Peyer's patch (tissue), 4 donors: ENCODE measurements at regions not wholly inside any gene's neighbourhood (a gene's known extent, or its start where the extent isn't known, plus 50 kb on each side); places are given as distances from the start of the nearest gene placed in this dataset.

Experiments used
- DNase-seq, 3 donors: peaks; one replicate each; pipeline ENCODE4 v3.0.0-alpha.2; 2017 to 2019
- H3K27ac ChIP-seq, 4 donors: fragments of 200-600 bp; sonication (generic); one replicate each; pipeline ENCODE4 v1.5.1; 2016 to 2019
- H3K27me3 ChIP-seq, 2 donors: fragments of 200-600 bp; sonication (generic); one replicate each; pipeline ENCODE4 v1.5.1; 2019
- H3K36me3 ChIP-seq, 3 donors: fragments of 200-600 bp; sonication (generic); one replicate each; pipeline ENCODE4 v1.5.1; 2016 to 2019
- H3K4me1 ChIP-seq, 4 donors: fragments of 200-600 bp; sonication (generic); one replicate each; pipeline ENCODE4 v1.5.1; 2016 to 2019
- H3K4me3 ChIP-seq, 4 donors: fragments of 200-600 bp; sonication (generic); 1 replicate in 3 of 4; 2 replicates in 1 of 4; pipeline ENCODE4 v1.5.1; 2016 to 2019; ENCODE audit warnings: mild to moderate bottlenecking in 1 of 4
- H3K9me3 ChIP-seq, 4 donors: fragments of 200-600 bp; sonication (generic); one replicate each; pipeline ENCODE4 v1.5.1; 2016 to 2019; ENCODE audit warnings: mild to moderate bottlenecking in 1 of 4
- POLR2A ChIP-seq, 2 donors: fragments of 450-650 bp; IDR thresholded peaks; one replicate each; pipeline ENCODE4 v1.5.1; 2017; ENCODE audit warnings: antibody characterized with exemption in 2 of 2, mild to moderate bottlenecking in 2 of 2, moderate library complexity in 2 of 2
- TF ChIP-seq, protein P1 (sequence below), 6 experiments: fragments of 450-650 bp in 4 of 6; fragments of 200-600 bp in 2 of 6; sonication (generic) in 1 of 6; IDR thresholded peaks; one replicate each; pipeline ENCODE4 v1.5.1; 2017 to 2019; ENCODE audit warnings: antibody characterized with exemption in 6 of 6, mild to moderate bottlenecking in 3 of 6, moderate library complexity in 1 of 6

DNA sequence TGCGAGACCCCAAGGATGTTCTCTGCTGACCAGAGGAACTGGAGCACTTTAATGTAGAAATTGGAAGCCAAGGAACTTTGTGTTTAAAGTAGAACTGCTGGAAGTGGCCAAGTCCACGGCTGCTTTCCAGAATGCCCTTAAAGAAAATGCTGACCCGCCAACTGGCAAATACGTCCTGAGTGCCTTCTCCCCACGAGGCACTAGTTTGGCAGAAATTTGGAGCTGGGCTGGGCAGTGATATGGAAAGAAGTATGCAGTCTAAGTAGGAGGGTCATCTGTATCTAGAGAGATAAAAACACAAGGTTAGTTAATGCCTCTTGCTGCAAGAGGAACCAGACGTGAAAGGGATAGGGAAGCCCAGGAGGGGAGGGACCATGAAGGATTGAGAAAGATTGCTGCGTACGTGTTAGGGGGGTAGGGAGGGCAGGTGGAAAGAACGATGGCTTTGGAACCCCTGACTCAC, 59.3 kb upstream of the RFX8 start:
- TF ChIP-seq, protein P1, sequence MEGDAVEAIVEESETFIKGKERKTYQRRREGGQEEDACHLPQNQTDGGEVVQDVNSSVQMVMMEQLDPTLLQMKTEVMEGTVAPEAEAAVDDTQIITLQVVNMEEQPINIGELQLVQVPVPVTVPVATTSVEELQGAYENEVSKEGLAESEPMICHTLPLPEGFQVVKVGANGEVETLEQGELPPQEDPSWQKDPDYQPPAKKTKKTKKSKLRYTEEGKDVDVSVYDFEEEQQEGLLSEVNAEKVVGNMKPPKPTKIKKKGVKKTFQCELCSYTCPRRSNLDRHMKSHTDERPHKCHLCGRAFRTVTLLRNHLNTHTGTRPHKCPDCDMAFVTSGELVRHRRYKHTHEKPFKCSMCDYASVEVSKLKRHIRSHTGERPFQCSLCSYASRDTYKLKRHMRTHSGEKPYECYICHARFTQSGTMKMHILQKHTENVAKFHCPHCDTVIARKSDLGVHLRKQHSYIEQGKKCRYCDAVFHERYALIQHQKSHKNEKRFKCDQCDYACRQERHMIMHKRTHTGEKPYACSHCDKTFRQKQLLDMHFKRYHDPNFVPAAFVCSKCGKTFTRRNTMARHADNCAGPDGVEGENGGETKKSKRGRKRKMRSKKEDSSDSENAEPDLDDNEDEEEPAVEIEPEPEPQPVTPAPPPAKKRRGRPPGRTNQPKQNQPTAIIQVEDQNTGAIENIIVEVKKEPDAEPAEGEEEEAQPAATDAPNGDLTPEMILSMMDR (IDR thresholded peaks at IDR 0.05) = no peak
- TF ChIP-seq POLR2A (IDR thresholded peaks at IDR 0.05) = no peak
- Histone ChIP-seq H3K27ac (peak overlapping the region in 2 of 4 donors; percentile 39 to 70), H3K4me1 (no peaks in the 10 kb centered on the region)

DNA sequence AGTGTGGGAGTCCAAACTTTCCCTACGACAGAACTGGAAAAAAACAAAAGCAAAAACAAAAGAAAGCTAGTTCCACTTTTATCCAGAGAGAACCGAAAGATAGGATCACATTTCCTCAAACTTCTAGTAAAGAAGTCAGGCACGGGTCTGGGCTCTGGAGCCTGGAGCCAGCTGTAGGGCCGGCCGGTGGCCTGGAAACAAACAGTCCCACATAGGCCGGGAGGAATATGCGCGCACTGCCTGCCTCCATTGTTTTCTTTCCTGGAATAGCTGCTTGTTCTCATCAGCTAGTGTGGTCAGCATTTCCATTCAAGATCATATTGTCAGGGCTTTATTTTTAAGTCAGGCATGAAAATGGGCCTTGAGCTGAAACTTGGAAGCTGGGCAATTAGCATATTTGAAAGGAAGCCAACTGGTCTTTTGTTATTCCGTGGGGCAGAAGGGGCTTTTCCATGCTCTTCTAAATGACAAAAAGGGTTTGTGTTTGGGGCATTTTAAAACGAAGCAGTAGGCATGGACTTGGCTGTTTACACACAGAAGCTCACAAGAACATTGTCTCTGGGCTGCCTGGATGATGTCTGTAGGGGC, 58.7 kb upstream of the RFX8 start:
- Histone ChIP-seq H3K27me3 (no peaks in the 10 kb centered on the region), H3K4me1 (no peaks in the 10 kb centered on the region), H3K4me3 (no peak overlapping the region), H3K36me3 (no peaks in the 10 kb centered on the region), H3K9me3 (no peaks in the 10 kb centered on the region), H3K27ac (peak overlapping the region in 2 of 4 donors; percentile 39 to 70)
- TF ChIP-seq, protein P1 (IDR thresholded peaks at IDR 0.05) = no peak
- TF ChIP-seq POLR2A (IDR thresholded peaks at IDR 0.05) = no peak
- DNase-seq = no peak

More for the DNA sequence above, 59.3 kb upstream of the RFX8 start:
- Histone ChIP-seq H3K27me3 (no peaks in the 10 kb centered on the region), H3K4me3 (no peak overlapping the region), H3K9me3 (no peaks in the 10 kb centered on the region), H3K36me3 (no peaks in the 10 kb centered on the region)
- no peak for DNase-seq

DNA sequence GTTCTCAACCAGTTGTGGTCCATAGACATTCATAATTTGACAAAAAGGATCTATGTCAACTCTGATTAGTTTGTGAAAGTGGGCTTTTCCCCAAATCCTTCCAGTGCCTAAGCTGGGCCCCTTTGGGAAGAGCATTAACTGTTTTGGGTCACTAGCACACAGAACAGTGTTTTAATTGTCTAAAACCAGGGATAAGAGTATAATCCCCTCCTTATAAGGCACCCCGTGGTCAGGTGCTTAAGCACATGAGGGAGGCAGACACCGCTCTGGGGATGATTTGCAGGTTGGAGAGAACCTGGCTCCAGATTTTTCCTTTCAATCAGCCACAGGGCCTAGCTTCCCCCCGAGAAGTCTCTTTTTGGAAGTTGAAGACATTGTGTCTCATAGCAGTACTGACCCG, 53.6 kb upstream of the RFX8 start:
- TF ChIP-seq, protein P1 (IDR thresholded peaks at IDR 0.05) = no peak
- TF ChIP-seq POLR2A (IDR thresholded peaks at IDR 0.05) = no peak
- Histone ChIP-seq H3K36me3 (no peaks in the 10 kb centered on the region), H3K4me1 (no peaks in the 10 kb centered on the region), H3K27ac (no peak overlapping the region), H3K27me3 (no peaks in the 10 kb centered on the region), H3K9me3 (no peaks in the 10 kb centered on the region), H3K4me3 (no peak overlapping the region)
- DNase-seq = no peak

DNA sequence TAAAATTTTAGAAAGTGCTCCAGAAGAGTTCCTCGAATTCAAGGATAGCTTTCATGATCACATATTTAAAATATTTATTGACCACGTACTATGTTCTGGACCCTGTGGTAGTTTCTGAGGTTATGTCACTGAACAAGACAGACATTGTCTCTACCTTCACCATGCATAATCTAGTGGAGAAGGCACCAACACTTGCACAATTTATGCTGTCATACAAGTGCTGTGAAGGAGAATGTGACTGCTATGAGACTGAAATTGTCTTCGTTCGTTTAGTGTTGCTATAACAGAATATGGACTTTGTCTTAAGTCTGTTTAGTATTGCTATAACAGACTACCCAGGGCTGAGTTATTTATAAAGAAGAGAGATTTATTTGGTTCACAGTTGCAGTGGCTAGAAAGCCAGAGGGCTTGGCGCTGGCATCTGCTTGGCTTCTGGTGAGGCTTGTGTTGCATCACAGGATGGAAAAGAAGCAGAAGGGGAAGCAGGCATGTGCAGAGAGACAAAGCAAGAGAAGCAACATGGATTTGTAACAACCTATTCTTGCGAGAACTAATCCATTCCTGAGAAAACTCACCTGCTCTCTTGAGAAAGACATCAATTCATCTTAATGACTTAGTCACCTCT, 50.0 kb upstream of the RFX8 start:
- H3K27ac ChIP-seq = no peak overlapping the region
- TF ChIP-seq, protein P1 (IDR thresholded peaks at IDR 0.05) = no peak
- no peaks in the 10 kb centered on the region for H3K27me3 ChIP-seq
- H3K36me3 ChIP-seq = no peaks in the 10 kb centered on the region
- H3K9me3 ChIP-seq = no peaks in the 10 kb centered on the region
- no peak overlapping the region for H3K4me3 ChIP-seq
- DNase-seq = no peak
- no peaks in the 10 kb centered on the region for H3K4me1 ChIP-seq
